ENCODE measurements at regions not wholly inside any gene's neighbourhood (a gene's known extent, or its start where the extent isn't known, plus 50 kb on each side); places are given as distances from the start of the nearest gene placed in this dataset.

- H3K36me3 ChIP-seq (ENCODE audit: control insufficient read depth, insufficient read depth, low read length), result no peaks in the 10 kb centered on the region
- H3K27ac ChIP-seq (ENCODE audit: low read depth, low read length), result no peak overlapping the region
- H3K4me1 ChIP-seq (ENCODE audit: control insufficient read depth, insufficient read depth, low read length), result no peaks in the 10 kb centered on the region; the same call in 1 of the 2 replicates
- no peak overlapping the region for H3K9ac ChIP-seq (ENCODE audit: low read depth, low read length)
- no peaks in the 10 kb centered on the region for H3K27me3 ChIP-seq (ENCODE audit: control insufficient read depth, insufficient read depth, low read length)
- H3K4me3 ChIP-seq (ENCODE audit: low read depth, low read length), result no peak overlapping the region
- no peaks in the 10 kb centered on the region for H3K9me3 ChIP-seq (ENCODE audit: control insufficient read depth, insufficient read depth, low read length)
Measured at GRCh38 chr5:54637654-54638053, 120.1 kb downstream of the SNX18 start.

- Histone ChIP-seq H3K4me3 (ENCODE audit: low read depth, low read length) (no peak overlapping the region), H3K9me3 (ENCODE audit: control insufficient read depth, insufficient read depth, low read length) (no peaks in the 10 kb centered on the region; the same call in none of the 2 replicates), H3K9ac (ENCODE audit: low read depth, low read length) (no peak overlapping the region), H3K27ac (ENCODE audit: low read depth, low read length) (no peak overlapping the region), H3K27me3 (ENCODE audit: control insufficient read depth, insufficient read depth, low read length) (no peaks in the 10 kb centered on the region), H3K36me3 (ENCODE audit: control insufficient read depth, insufficient read depth, low read length) (no peaks in the 10 kb centered on the region), H3K4me1 (ENCODE audit: control insufficient read depth, insufficient read depth, low read length) (no peaks in the 10 kb centered on the region; the same call in 1 of the 2 replicates)
Measured at GRCh38 chr5:54634089-54634488, 116.5 kb downstream of the SNX18 start.

GRCh38 chr5:54632131-54632701 lies 114.7 kb downstream of the SNX18 start:
- no peak overlapping the region for H3K4me3 ChIP-seq (ENCODE audit: low read depth, low read length)
- H3K27ac ChIP-seq (ENCODE audit: low read depth, low read length), result no peak overlapping the region
- no peak overlapping the region for H3K9ac ChIP-seq (ENCODE audit: low read depth, low read length)
- H3K27me3 ChIP-seq (ENCODE audit: control insufficient read depth, insufficient read depth, low read length), result no peaks in the 10 kb centered on the region
- no peaks in the 10 kb centered on the region; the same call in 1 of the 2 replicates for H3K4me1 ChIP-seq (ENCODE audit: control insufficient read depth, insufficient read depth, low read length)
- H3K9me3 ChIP-seq (ENCODE audit: control insufficient read depth, insufficient read depth, low read length), result no peaks in the 10 kb centered on the region; the same call in none of the 2 replicates
- no peaks in the 10 kb centered on the region for H3K36me3 ChIP-seq (ENCODE audit: control insufficient read depth, insufficient read depth, low read length)

- H3K27ac ChIP-seq (ENCODE audit: low read depth, low read length), result no peak overlapping the region
- no peaks in the 10 kb centered on the region; the same call in none of the 2 replicates for H3K9me3 ChIP-seq (ENCODE audit: control insufficient read depth, insufficient read depth, low read length)
- H3K36me3 ChIP-seq (ENCODE audit: control insufficient read depth, insufficient read depth, low read length), result no peaks in the 10 kb centered on the region
- no peak overlapping the region for H3K4me3 ChIP-seq (ENCODE audit: low read depth, low read length)
- no peak overlapping the region for H3K9ac ChIP-seq (ENCODE audit: low read depth, low read length)
- no peaks in the 10 kb centered on the region for H3K27me3 ChIP-seq (ENCODE audit: control insufficient read depth, insufficient read depth, low read length)
- no peaks in the 10 kb centered on the region; the same call in 1 of the 2 replicates for H3K4me1 ChIP-seq (ENCODE audit: control insufficient read depth, insufficient read depth, low read length)
Measured at GRCh38 chr5:54630738-54631359, 113.3 kb downstream of the SNX18 start.

GRCh38 chr5:54629115-54629514 lies 111.6 kb downstream of the SNX18 start:
- Histone ChIP-seq H3K9me3 (ENCODE audit: control insufficient read depth, insufficient read depth, low read length) (no peaks in the 10 kb centered on the region; the same call in none of the 2 replicates), H3K4me1 (ENCODE audit: control insufficient read depth, insufficient read depth, low read length) (no peaks in the 10 kb centered on the region; the same call in 1 of the 2 replicates), H3K36me3 (ENCODE audit: control insufficient read depth, insufficient read depth, low read length) (no peaks in the 10 kb centered on the region), H3K27me3 (ENCODE audit: control insufficient read depth, insufficient read depth, low read length) (no peaks in the 10 kb centered on the region), H3K27ac (ENCODE audit: low read depth, low read length) (no peak overlapping the region), H3K4me3 (ENCODE audit: low read depth, low read length) (no peak overlapping the region), H3K9ac (ENCODE audit: low read depth, low read length) (no peak overlapping the region)

GRCh38 chr5:54628050-54628449 lies 110.5 kb downstream of the SNX18 start:
- Histone ChIP-seq H3K27me3 (ENCODE audit: control insufficient read depth, insufficient read depth, low read length) (no peaks in the 10 kb centered on the region), H3K36me3 (ENCODE audit: control insufficient read depth, insufficient read depth, low read length) (no peaks in the 10 kb centered on the region), H3K27ac (ENCODE audit: low read depth, low read length) (no peak overlapping the region), H3K9ac (ENCODE audit: low read depth, low read length) (no peak overlapping the region), H3K4me1 (ENCODE audit: control insufficient read depth, insufficient read depth, low read length) (no peaks in the 10 kb centered on the region), H3K9me3 (ENCODE audit: control insufficient read depth, insufficient read depth, low read length) (no peaks in the 10 kb centered on the region; the same call in none of the 2 replicates), H3K4me3 (ENCODE audit: low read depth, low read length) (no peak overlapping the region)

GRCh38 chr5:54626407-54626806 lies 108.8 kb downstream of the SNX18 start:
- H3K9me3 ChIP-seq (ENCODE audit: control insufficient read depth, insufficient read depth, low read length), result no peaks in the 10 kb centered on the region; the same call in none of the 2 replicates
- no peaks in the 10 kb centered on the region for H3K27me3 ChIP-seq (ENCODE audit: control insufficient read depth, insufficient read depth, low read length)
- H3K9ac ChIP-seq (ENCODE audit: low read depth, low read length), result no peak overlapping the region
- no peaks in the 10 kb centered on the region for H3K36me3 ChIP-seq (ENCODE audit: control insufficient read depth, insufficient read depth, low read length)
- no peak overlapping the region for H3K4me3 ChIP-seq (ENCODE audit: low read depth, low read length)
- H3K27ac ChIP-seq (ENCODE audit: low read depth, low read length), result no peak overlapping the region
- H3K4me1 ChIP-seq (ENCODE audit: control insufficient read depth, insufficient read depth, low read length), result no peaks in the 10 kb centered on the region

- no peak overlapping the region for H3K9ac ChIP-seq (ENCODE audit: low read depth, low read length)
- no peaks in the 10 kb centered on the region; the same call in none of the 2 replicates for H3K9me3 ChIP-seq (ENCODE audit: control insufficient read depth, insufficient read depth, low read length)
- H3K36me3 ChIP-seq (ENCODE audit: control insufficient read depth, insufficient read depth, low read length), result no peaks in the 10 kb centered on the region
- no peak overlapping the region for H3K27ac ChIP-seq (ENCODE audit: low read depth, low read length)
- no peaks in the 10 kb centered on the region for H3K27me3 ChIP-seq (ENCODE audit: control insufficient read depth, insufficient read depth, low read length)
- no peak overlapping the region for H3K4me3 ChIP-seq (ENCODE audit: low read depth, low read length)
- H3K4me1 ChIP-seq (ENCODE audit: control insufficient read depth, insufficient read depth, low read length), result no peaks in the 10 kb centered on the region
Measured at GRCh38 chr5:54624805-54625568, 107.4 kb downstream of the SNX18 start.

GRCh38 chr5:54621709-54622108 lies 104.2 kb downstream of the SNX18 start:
- H3K4me3 ChIP-seq (ENCODE audit: low read depth, low read length), result no peak overlapping the region
- H3K9me3 ChIP-seq (ENCODE audit: control insufficient read depth, insufficient read depth, low read length), result no peaks in the 10 kb centered on the region
- H3K27me3 ChIP-seq (ENCODE audit: control insufficient read depth, insufficient read depth, low read length), result no peaks in the 10 kb centered on the region
- no peaks in the 10 kb centered on the region; the same call in 1 of the 2 replicates for H3K4me1 ChIP-seq (ENCODE audit: control insufficient read depth, insufficient read depth, low read length)
- no peak overlapping the region for H3K9ac ChIP-seq (ENCODE audit: low read depth, low read length)
- no peak overlapping the region for H3K27ac ChIP-seq (ENCODE audit: low read depth, low read length)
- no peaks in the 10 kb centered on the region for H3K36me3 ChIP-seq (ENCODE audit: control insufficient read depth, insufficient read depth, low read length)

- no peaks in the 10 kb centered on the region for H3K9me3 ChIP-seq (ENCODE audit: control insufficient read depth, insufficient read depth, low read length)
- no peak overlapping the region for H3K9ac ChIP-seq (ENCODE audit: low read depth, low read length)
- no peak overlapping the region for H3K4me3 ChIP-seq (ENCODE audit: low read depth, low read length)
- H3K36me3 ChIP-seq (ENCODE audit: control insufficient read depth, insufficient read depth, low read length), result no peaks in the 10 kb centered on the region
- H3K27ac ChIP-seq (ENCODE audit: low read depth, low read length), result no peak overlapping the region
- H3K4me1 ChIP-seq (ENCODE audit: control insufficient read depth, insufficient read depth, low read length), result no peaks in the 10 kb centered on the region; the same call in 1 of the 2 replicates
- H3K27me3 ChIP-seq (ENCODE audit: control insufficient read depth, insufficient read depth, low read length), result no peaks in the 10 kb centered on the region
Measured at GRCh38 chr5:54621048-54621447, 103.5 kb downstream of the SNX18 start.

Data from HUES48 (cell line).